ENCODE measurements at regions not wholly inside any gene's neighbourhood (a gene's known extent, or its start where the extent isn't known, plus 50 kb on each side); places are given as distances from the start of the nearest gene placed in this dataset.

GRCh38 chr18:4510711-4511110 is 55.6 kb upstream of the DLGAP1 start:
- TF ChIP-seq CTCF (conservative IDR thresholded peaks at IDR 0.05) (no peak), ZFX (IDR thresholded peaks at IDR 0.05) (no peak)

All from C4-2B (cell line).